Chondrocyte (in vitro differentiated cells): ENCODE measurements at regions not wholly inside any gene's neighbourhood (a gene's known extent, or its start where the extent isn't known, plus 50 kb on each side); places are given as distances from the start of the nearest gene placed in this dataset.
"Not testable (repeated sequence)": the region's sequence is repeated elsewhere in the genome, so short reads cannot be mapped to it uniquely, and the experiment has no call there.

Experiments
- DNase-seq: peaks from one replicate; pipeline ENCODE4 v3.0.0; 2021; ENCODE audit warnings: mixed read lengths, low spot score
- H3K27ac Mint-ChIP-seq: one replicate; pipeline ENCODE4 v1.8.0; 2021; ENCODE audit warnings: mild to moderate bottlenecking, moderate library complexity, mixed read lengths; ENCODE audit not compliant: unreplicated experiment
- H3K27me3 Mint-ChIP-seq: 2 replicates; pipeline ENCODE4 v1.8.0; 2021; ENCODE audit warnings: low read depth, mixed read lengths
- H3K36me3 Mint-ChIP-seq: 2 replicates; pipeline ENCODE4 v1.8.0; 2021; ENCODE audit warnings: low read depth, mixed read lengths
- H3K4me1 Mint-ChIP-seq: 2 replicates; pipeline ENCODE4 v1.8.0; 2021; ENCODE audit warnings: low read depth, mild to moderate bottlenecking, mixed read lengths
- H3K4me3 Mint-ChIP-seq: one replicate; pipeline ENCODE4 v1.8.0; 2021; ENCODE audit warnings: mild to moderate bottlenecking, moderate library complexity, mixed read lengths; ENCODE audit not compliant: unreplicated experiment
- H3K9me3 Mint-ChIP-seq: 2 replicates; pipeline ENCODE4 v1.8.0; 2021; ENCODE audit warnings: low read depth, mixed read lengths
- TF ChIP-seq, protein P1 (sequence below): fragments of 200-600 bp; sonication (generic); IDR thresholded peaks from 2 replicates; pipeline ENCODE4 v1.5.0; 2021; ENCODE audit warnings: antibody characterized with exemption, mild to moderate bottlenecking, moderate library complexity

DNA sequence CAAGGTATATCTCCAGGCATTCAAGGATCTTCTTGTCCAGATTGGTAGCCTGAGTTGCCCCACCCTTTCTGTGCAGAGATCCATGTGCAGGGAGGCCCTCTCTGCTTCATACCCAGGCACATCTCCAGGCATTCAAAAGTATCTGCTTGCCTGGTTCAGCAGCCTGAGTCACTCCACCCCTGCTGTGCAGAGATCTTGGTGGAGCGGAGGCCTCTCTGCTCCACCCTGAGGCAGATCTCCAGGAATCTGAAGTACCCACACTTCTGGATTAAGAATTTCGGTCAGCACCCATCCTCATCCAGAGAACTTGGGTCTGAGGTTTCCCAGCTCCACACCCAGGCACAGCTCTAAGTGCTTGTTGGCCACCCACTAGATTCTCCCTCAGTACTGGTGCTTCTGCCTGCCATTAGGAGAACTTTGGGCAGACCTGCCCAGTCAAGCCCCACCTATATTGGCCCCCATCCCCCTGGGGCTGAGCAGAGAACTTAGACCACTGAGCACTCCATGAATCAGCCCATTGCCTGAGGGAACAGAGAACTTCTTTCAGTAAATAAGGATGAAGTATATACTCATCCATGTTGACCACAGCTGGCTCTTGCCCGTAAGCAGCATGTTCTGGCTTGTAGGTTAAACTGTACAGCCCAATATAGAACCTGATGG is 199.5 kb upstream of the ZCCHC13 start:
- Mint-ChIP-seq H3K36me3 (peaks cover 26% of the 10 kb centered on the region), H3K4me1 (no peaks in the 10 kb centered on the region), H3K4me3 (no peak overlapping the region), H3K9me3 (peaks cover 25% of the 10 kb centered on the region), H3K27ac (no peak overlapping the region), H3K27me3 (no peaks in the 10 kb centered on the region)
- TF ChIP-seq, protein P1, sequence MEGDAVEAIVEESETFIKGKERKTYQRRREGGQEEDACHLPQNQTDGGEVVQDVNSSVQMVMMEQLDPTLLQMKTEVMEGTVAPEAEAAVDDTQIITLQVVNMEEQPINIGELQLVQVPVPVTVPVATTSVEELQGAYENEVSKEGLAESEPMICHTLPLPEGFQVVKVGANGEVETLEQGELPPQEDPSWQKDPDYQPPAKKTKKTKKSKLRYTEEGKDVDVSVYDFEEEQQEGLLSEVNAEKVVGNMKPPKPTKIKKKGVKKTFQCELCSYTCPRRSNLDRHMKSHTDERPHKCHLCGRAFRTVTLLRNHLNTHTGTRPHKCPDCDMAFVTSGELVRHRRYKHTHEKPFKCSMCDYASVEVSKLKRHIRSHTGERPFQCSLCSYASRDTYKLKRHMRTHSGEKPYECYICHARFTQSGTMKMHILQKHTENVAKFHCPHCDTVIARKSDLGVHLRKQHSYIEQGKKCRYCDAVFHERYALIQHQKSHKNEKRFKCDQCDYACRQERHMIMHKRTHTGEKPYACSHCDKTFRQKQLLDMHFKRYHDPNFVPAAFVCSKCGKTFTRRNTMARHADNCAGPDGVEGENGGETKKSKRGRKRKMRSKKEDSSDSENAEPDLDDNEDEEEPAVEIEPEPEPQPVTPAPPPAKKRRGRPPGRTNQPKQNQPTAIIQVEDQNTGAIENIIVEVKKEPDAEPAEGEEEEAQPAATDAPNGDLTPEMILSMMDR = no peak
- no peak for DNase-seq

DNA sequence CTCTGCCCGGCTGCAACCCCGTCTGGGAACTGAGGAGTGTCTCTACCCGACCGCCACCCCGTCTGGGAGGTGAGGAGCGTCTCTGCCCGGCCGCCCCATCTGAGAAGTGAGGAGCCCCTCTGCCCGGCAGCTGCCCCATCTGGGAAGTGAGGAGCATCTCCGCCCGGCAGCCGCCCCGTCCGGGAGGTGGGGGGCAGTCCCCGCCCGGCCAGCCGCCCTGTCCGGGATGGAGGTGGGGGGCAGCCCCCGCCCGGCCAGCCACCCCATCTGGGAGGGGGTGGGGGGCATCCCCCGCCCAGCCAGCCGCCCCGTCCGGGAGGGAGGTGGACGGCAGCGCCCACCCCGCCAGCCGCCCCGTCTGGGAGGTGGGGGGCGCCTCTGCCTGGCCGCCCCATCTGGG is 205.6 kb upstream of the ZCCHC13 start:
- not testable (repeated sequence) for H3K4me1 Mint-ChIP-seq, H3K27ac Mint-ChIP-seq, DNase-seq, H3K4me3 Mint-ChIP-seq, H3K27me3 Mint-ChIP-seq
- peaks cover 33% of the 10 kb centered on the region for H3K9me3 Mint-ChIP-seq
- peaks cover 18% of the 10 kb centered on the region for H3K36me3 Mint-ChIP-seq

DNA sequence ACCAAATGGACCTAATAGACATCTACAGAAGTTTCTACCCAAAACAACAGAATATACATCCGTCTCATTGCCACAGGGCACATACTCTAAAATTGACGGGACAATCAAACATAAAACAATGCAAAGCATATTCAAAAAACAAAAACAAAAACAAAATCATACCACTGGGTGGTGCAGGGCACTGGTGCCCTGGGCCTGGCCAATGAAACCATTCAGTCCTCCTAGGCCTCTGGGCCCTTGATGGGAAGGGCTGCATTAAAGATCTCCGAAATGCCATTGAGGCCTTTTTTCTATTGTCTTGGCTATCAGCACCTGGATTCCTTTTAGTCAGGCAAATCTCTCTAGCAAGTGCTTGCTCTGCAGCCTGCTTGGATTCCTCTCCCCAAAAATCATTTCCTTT is 213.9 kb upstream of the ZCCHC13 start:
- TF ChIP-seq, protein P1 = no peak
- no peaks in the 10 kb centered on the region for H3K4me1 Mint-ChIP-seq
- DNase-seq = no peak
- H3K4me3 Mint-ChIP-seq = no peak overlapping the region
- no peak overlapping the region for H3K27ac Mint-ChIP-seq
- peaks cover 16% of the 10 kb centered on the region for H3K9me3 Mint-ChIP-seq
- peaks cover 6% of the 10 kb centered on the region for H3K36me3 Mint-ChIP-seq
- no peaks in the 10 kb centered on the region for H3K27me3 Mint-ChIP-seq

DNA sequence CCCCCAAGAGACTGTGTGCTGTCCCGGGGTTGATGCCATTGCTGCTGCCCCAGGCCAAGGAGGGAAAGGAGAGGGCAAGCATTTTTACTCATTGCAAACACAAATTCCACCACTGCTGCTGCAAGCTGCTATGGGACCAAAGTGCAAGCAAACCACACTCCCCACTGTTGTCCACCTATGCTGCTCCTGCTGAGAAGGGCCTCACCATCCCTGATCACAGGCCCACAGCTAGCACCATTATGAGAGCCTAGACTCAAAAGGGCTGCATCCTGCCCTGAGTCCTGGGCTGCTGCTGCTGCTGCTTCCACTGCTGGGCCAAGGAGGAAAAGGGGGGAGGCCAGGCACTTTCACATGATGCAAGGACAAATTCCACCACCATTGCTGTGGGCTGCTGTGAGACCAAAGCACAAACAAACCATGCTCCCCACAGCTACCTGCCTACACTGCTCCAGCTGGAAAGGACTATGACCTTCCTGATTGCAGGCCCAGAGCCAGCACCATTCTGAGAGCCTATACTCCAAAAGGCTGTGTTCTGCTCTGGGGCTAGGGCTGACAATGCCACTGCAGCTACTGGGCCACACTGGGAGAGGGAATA is 218.2 kb upstream of the ZCCHC13 start:
- H3K36me3 Mint-ChIP-seq = peaks cover 10% of the 10 kb centered on the region
- H3K4me1 Mint-ChIP-seq = no peaks in the 10 kb centered on the region
- H3K27ac Mint-ChIP-seq = no peak overlapping the region
- no peaks in the 10 kb centered on the region for H3K27me3 Mint-ChIP-seq
- TF ChIP-seq, protein P1 = no peak
- H3K4me3 Mint-ChIP-seq = no peak overlapping the region
- H3K9me3 Mint-ChIP-seq = peaks cover 11% of the 10 kb centered on the region
- DNase-seq = no peak

DNA sequence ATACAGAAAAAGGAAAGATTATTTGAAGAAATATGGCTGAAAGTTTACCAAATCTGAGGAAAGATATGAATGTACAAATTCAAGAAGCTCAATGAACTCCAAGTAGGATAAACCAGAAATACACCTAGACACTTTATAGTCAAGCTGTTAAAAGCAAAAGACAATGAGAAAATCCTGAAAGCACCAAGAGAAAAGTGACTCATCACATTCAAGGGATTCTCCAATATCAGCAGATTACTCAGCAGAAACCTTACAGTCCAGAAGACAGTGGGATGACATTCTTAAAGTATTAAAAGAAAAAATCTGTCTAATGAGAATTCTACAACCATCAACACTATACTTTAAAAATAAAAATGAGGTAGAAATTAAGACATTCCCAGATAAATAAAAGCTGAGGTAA is 223.8 kb upstream of the ZCCHC13 start:
- no peak for DNase-seq

More for the DNA sequence above, 223.8 kb upstream of the ZCCHC13 start:
- Mint-ChIP-seq H3K9me3 (peaks cover 35% of the 10 kb centered on the region), H3K4me1 (no peaks in the 10 kb centered on the region), H3K27ac (no peak overlapping the region), H3K4me3 (no peak overlapping the region), H3K36me3 (peaks cover 23% of the 10 kb centered on the region), H3K27me3 (no peaks in the 10 kb centered on the region)
- TF ChIP-seq, protein P1 = no peak
